ENCODE measurements at regions not wholly inside any gene's neighbourhood (a gene's known extent, or its start where the extent isn't known, plus 50 kb on each side); places are given as distances from the start of the nearest gene placed in this dataset.

- TF ChIP-seq CTCF (IDR thresholded peaks at IDR 0.05) (no peak), POLR2A (IDR thresholded peaks at IDR 0.05) (no peak)
Observed at GRCh38 chr7:10707519-10707918, 266.2 kb upstream of the PHF14 start.
